Activated T-cell treated with anti-CD3 and anti-CD28 coated beads, Interleukin-2, amount 50 U/mL, for 48 hours (primary cell): ENCODE measurements at regions not wholly inside any gene's neighbourhood (a gene's known extent, or its start where the extent isn't known, plus 50 kb on each side); places are given as distances from the start of the nearest gene placed in this dataset.

Experiments
- DNase-seq, 2 experiments: peaks; one replicate each; pipeline ENCODE4 v3.0.0-alpha.2; 2020

GRCh38 chr2:13019781-13020180, 303.0 kb downstream of the TRIB2 start:
- no peak for DNase-seq

- no peak for DNase-seq
Measured at GRCh38 chr2:13020469-13020868, 303.7 kb downstream of the TRIB2 start.

GRCh38 chr2:13021470-13021957, 304.8 kb downstream of the TRIB2 start:
- no peak for DNase-seq

GRCh38 chr2:13030606-13031005, 313.9 kb downstream of the TRIB2 start:
- no peak for DNase-seq

DNA sequence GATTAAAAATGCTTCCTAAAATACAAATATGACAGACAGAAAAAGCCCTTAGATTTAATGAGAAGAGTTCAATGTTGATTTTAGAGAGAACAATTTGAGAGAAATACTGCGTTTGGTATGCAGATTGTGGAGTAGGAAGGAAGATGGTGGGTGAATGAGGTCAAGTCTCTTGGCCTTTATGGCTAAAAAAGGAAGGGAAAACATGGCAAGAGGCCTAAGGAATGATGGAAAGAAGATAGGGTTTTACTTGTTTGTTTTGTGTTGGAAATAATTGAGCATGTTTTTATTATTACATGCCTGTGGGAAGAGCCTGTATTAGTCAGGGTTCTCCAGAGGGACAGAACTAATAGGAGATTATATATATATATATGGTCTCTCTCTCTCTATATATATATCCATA, 318.1 kb downstream of the TRIB2 start:
- no peak for DNase-seq

DNA sequence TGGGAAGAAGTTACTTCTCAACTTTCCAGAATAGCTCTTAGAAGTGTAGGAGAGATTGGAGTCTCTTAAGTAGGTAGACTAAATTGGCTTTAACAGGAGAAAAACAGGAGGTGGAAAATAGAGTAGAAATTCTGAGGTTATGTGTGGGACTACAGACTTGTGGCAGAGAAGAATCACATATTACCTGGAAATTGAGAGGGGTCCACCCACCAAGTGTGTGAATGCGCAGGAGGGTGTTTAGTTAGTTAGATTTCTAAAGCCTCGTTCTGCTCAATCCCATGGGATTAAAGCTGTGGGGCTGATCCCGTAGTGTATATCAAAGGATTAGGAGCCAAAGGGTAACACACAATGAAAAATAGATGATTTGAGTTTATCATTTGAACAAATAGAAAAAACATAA, 319.1 kb downstream of the TRIB2 start:
- DNase-seq = no peak

DNA sequence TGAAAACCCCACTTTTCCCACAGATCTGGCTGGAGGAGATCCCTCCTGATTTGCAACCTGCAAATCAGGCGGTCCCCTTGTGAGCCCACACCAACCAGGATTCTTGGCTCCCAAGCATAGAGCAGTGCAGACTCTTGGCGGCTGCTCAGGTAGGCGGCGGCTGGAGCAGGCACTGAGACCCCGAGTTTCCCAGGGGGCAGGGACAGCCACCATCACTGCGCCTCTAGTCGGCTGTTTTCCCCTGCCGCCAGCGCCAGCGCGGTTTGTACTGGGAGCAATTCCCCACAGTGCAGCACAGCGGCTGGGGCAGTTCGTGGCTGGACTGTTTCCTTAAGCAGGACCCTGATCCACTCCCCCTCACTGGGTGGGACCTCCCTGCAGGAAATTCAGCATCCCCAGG, 323.3 kb downstream of the TRIB2 start:
- DNase-seq = no peak

DNA sequence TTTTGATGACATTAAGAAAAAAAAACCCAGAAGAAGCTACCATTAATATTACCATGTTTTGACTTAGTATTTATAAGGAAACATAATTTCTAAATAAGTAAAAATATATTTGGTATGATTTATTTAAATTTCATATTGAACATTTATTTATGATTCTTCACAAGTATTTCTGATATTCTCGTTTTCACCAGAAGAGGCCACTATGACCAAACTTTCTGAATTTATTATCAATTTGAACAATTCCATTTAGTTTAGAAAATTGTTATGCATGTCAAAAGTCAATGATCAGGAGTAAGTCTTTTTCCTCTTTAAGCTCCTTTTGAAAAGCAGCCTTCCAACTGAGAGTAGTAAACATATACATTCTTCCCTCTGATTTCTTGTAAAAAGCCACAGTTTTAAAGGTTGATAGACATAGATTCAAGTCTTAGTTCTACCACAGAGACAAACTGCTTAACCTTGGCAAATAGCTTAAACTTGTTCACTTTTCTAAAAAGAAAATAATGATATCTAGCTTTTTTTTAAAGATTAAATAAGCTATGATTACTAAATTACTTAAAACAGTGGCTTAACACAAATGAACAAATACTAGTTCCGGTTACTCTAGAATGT, 329.9 kb downstream of the TRIB2 start:
- DNase-seq = no peak

DNA sequence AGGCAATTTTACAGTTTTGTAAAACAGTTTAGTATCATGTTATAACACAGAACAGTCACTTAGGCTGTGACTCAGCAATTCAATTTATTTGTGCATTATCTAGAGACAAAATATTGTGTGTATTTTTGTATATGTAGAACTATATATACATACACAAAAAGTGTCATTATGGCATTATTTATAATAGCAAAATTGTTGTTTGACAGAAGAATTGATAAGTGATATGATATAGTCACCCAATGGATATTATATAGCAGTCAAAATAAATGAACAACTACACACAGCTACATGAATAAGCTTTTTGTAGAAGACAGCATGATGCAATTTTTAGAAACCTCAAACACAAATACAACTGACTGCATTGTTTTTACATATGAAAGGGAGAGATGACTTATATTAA, 334.0 kb downstream of the TRIB2 start:
- DNase-seq = no peak

GRCh38 chr2:13052547-13052946, 335.8 kb downstream of the TRIB2 start:
- DNase-seq = no peak

GRCh38 chr2:13056259-13056843, 339.6 kb downstream of the TRIB2 start:
- no peak for DNase-seq

- DNase-seq = no peak
Measured at GRCh38 chr2:13057671-13058070, 340.9 kb downstream of the TRIB2 start.

DNA sequence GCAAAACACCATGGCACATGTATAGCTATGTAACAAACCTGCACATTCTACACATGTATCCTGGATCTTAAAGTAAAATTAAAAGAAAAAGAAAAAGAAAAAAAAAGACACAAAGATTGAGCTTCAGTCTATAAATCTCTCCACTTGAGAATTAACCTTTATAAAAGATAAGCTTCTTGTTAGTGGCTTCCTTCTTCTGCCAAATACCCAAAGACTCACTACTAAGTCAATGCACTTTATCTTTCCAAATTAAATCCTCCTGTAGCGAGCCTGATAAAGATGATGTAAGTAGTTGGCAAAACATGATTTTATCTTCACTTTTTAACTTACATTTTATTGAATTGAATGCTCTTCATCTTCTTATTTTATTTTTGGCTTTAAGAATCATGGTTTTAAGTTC, 349.9 kb downstream of the TRIB2 start:
- DNase-seq = no peak

DNA sequence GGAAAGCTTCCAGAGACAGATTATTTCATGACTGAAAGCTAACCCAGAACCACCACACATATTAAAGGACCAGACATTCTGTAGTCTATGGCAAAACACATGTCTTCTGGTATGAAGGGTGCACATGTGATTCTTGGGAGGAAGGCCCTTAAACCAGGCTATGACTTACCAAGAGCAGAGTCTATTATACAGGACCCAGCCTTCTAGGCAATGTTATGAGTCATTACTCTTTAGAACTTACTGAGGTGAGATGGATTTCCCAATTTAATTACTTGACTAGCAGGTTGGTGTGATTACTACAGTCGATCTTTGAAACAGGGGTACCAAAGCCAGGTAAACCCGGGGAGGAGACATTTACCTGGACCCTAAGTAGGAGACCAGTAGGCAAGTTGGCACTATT, 350.8 kb downstream of the TRIB2 start:
- no peak for DNase-seq

DNA sequence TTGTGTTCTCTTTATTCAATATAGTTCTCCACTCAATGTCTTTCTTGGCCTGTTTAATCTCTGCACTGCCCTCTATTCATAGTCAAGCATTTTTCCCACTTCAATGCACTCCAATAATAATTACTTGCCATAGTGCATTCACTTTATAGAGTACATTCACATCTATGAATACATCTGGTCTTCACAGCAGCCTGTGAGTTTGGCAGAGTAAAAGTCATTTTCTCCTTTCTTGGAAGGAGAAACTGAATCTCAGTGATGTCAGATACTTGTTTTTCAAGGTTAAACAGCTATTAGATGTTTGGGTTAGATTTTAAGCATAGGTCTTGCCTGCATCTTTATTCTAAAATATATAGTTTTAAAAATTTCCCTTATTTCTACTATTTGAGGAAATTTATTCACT, 373.2 kb downstream of the TRIB2 start:
- no peak for DNase-seq

GRCh38 chr2:13091455-13091854, 374.7 kb downstream of the TRIB2 start:
- no peak for DNase-seq

GRCh38 chr2:13091861-13092378, 375.2 kb downstream of the TRIB2 start:
- no peak for DNase-seq

DNA sequence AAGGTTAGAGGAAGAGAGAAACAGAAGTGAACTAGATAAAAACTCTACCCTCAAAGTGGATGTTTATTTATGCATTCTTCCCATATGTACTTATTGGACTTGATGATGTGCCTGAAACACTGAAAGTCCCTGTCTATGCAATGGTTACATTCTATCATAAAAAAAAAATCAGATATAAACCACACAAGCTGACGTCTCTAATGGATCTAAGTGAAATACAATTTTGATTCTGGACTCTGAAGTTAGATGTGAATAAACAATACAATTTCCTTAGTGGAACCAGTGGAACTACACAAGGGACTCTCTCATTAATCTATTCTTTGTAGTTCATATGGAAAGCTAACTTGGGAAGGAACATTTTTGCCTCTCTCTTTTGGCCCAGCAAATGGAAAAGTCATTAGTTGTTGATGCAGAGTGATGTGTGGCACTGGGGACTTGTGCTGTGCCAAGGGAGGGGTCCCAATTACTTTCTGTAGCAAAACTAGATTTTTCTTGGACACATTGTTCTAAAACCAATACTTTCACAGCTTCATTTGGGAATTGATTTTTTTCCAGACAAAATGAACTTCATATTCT, 376.8 kb downstream of the TRIB2 start:
- no peak for DNase-seq

DNA sequence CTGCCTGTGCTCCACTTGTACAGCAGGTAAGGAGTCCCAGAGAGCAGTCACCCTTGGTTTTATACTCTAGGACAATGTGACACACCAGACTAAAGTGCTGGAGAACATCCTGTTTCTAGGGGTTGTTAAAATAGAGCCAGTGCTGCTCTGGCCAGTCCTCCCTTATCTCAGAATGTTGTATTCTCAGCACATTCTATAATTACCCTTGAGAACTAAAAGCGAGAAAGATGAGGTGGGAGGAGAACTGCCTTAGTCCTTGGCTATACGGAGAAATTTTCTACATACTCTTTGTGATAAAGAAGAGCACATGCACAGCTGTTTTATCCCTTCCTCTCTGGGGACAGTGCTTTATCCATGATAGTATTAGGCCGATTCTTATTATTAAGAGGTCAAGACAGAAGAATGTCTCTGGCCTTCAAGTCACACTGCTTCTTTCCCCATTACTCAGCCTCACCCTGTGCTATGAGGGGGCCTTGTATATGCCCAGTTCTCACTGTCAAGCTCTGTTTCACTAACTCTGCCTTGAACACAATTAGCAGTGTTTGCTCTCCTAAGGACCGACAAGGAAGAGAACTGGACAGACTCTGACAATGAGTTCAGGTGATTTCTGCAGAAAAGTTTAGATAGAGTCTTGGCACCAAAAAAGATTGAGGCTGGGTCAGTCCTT, 385.8 kb downstream of the TRIB2 start:
- no peak for DNase-seq

- no peak for DNase-seq
Measured at GRCh38 chr2:13103151-13103550, 386.4 kb downstream of the TRIB2 start.

DNA sequence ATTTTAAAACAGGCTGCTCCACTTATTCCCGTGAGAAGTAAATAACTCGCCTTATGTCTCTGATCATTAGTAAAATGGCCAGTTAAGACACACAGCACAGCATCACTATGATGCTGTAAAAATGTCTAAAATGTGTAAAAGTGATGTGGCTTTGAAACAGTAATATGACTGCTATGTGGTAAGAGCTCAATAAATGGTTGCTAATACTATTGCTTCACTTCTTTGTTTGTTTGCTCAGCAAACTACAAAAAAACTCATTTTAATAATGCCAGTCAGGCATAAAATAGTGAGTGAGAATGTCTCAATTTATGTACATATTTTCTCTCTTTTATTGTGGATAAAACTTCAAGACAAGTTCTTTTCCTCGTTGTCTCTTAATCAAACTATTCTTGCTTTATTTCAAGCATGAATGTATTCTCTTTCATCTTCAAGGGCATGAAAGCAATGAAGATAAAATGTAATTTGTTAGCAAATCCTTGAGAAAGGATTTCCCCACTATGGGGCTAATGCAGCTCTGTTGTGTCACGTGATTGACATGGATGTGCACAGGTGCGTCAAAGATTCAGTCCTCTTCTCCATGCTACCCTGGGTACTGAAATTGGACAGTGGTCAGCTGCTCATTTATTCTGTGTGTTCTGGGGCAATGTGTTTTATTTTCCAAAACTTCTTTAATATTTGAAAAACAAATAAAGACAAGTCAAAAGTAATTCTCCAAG, 387.2 kb downstream of the TRIB2 start:
- no peak for DNase-seq

DNA sequence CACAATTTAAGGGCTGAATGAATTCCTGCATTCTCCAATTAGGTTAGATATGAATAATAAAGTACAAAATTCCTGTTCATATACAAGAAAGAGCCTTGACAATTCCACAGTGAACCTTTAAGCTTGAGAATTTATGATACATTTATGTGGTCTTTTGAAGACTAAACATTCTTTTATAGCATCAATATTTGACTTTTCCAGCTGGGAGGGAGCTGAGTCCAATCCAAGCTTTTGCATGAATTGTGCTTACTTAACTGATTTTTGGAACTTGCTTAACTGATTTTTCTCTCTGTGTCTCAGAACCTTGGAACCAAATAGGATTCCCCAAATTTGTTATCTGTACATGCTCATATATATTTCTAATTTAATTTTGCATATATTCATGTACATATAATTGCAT, 388.0 kb downstream of the TRIB2 start:
- DNase-seq = no peak

- no peak for DNase-seq
Measured at GRCh38 chr2:13106302-13106701, 389.6 kb downstream of the TRIB2 start.
